OCI-LY7 (cell line): ENCODE measurements at regions not wholly inside any gene's neighbourhood (a gene's known extent, or its start where the extent isn't known, plus 50 kb on each side); places are given as distances from the start of the nearest gene placed in this dataset.

Experiments
- BruUV-seq: library from RNA; stranded (reverse); fragments of 400-500 nt; replicated peaks from 2 replicates; lab custom pipeline; 2021; lab: Mats Ljungman, UMichigan
- CTCF ChIA-PET: fragments of 300-600 bp; sonication (Branson Sonifier 250); formaldehyde crosslinking; loops from one replicate; lab custom pipeline; 2022; ENCODE audit warnings: antibody characterized with exemption; ENCODE audit not compliant: unreplicated experiment; lab: Charles Lee
- POLR2A ChIA-PET: fragments of 300-600 bp; sonication (Branson Sonifier 250); formaldehyde crosslinking; loops from one replicate; lab custom pipeline; 2022; ENCODE audit warnings: antibody characterized with exemption; lab: Charles Lee
- DNase-seq: peaks from one replicate; pipeline ENCODE4 v3.0.0-alpha.2; 2015; ENCODE audit warnings: low spot score
- H2AFZ ChIP-seq: fragments of 200-600 bp; sonication (generic), shearing (Covaris generic); 2 replicates; pipeline ENCODE4 v1.6.1; 2014; ENCODE audit warnings: mild to moderate bottlenecking, antibody characterized with exemption, low read length, moderate library complexity
- H3K27ac ChIP-seq: fragments of 200-600 bp; sonication (generic); 2 replicates; pipeline ENCODE4 v1.5.1; 2014; ENCODE audit warnings: mixed run types, low read depth, mild to moderate bottlenecking, moderate library complexity, low read length, inconsistent platforms; ENCODE audit not compliant: poor library complexity, severe bottlenecking
- H3K36me3 ChIP-seq: fragments of 200-600 bp; sonication (generic); 2 replicates; pipeline ENCODE4 v1.6.1; 2014; ENCODE audit warnings: mild to moderate bottlenecking, antibody characterized with exemption, low read length, moderate library complexity, mixed read lengths; ENCODE audit not compliant: insufficient read depth
- H3K4me1 ChIP-seq: fragments of 200-600 bp; sonication (generic); 2 replicates; pipeline ENCODE4 v1.5.1; 2014; ENCODE audit warnings: mild to moderate bottlenecking, low read length; ENCODE audit not compliant: insufficient read depth, poor library complexity, severe bottlenecking
- H3K4me2 ChIP-seq: fragments of 200-600 bp; sonication (generic); 2 replicates; pipeline ENCODE4 v1.6.1; 2014; ENCODE audit warnings: mild to moderate bottlenecking, low read length
- H3K4me3 ChIP-seq: fragments of 200-600 bp; sonication (generic); 2 replicates; pipeline ENCODE4 v1.5.1; 2014; ENCODE audit warnings: mild to moderate bottlenecking, low read depth, low read length; ENCODE audit not compliant: poor library complexity, severe bottlenecking
- H3K79me2 ChIP-seq: fragments of 200-600 bp; sonication (generic); 2 replicates; pipeline ENCODE4 v1.6.1; 2016; ENCODE audit warnings: low read depth, mild to moderate bottlenecking, low read length, moderate library complexity, mixed read lengths; ENCODE audit not compliant: insufficient read depth
- H3K9me2 ChIP-seq: fragments of 200-600 bp; sonication (generic); 2 replicates; pipeline ENCODE4 v1.6.1; 2016; ENCODE audit warnings: mild to moderate bottlenecking, low read length, mixed read lengths; ENCODE audit not compliant: insufficient read depth
- H3K9me3 ChIP-seq: fragments of 200-600 bp; sonication (generic); 2 replicates; pipeline ENCODE4 v1.6.1; 2014; ENCODE audit warnings: mild to moderate bottlenecking, mixed run types, low read length, mixed read lengths
- H4K20me1 ChIP-seq: fragments of 200-600 bp; sonication (generic); 2 replicates; pipeline ENCODE4 v1.6.1; 2014; ENCODE audit warnings: mild to moderate bottlenecking, antibody characterized with exemption, low read length, moderate library complexity, mixed read lengths; ENCODE audit not compliant: insufficient read depth
- CTCF ChIP-seq: fragments of 200-600 bp; sonication (generic); conservative IDR thresholded peaks from 2 replicates; pipeline ENCODE4 v1.5.1; 2014; ENCODE audit warnings: mild to moderate bottlenecking, antibody characterized with exemption, low read length, moderate library complexity, mixed read lengths
- EZH2phosphoT487 ChIP-seq: fragments of 200-600 bp; sonication (generic); IDR thresholded peaks from 2 replicates; pipeline ENCODE4 v1.6.1; 2018; ENCODE audit warnings: low read depth, borderline replicate concordance, mild to moderate bottlenecking, mixed run types, antibody characterized with exemption, low read length, moderate library complexity, mixed read lengths
- intact Hi-C: fragments of 100-400 bp; cut with micrococcal nuclease; formaldehyde crosslinking; loops from one replicate; pipeline ENCODE4 v1.10.0; 2022; ENCODE audit not compliant: unreplicated experiment

GRCh38 chr6:169019727-169020491, 233.7 kb downstream of the THBS2 start:
- intact Hi-C loops = no loop called here
- Histone ChIP-seq H3K9me2 (no peaks in the 10 kb centered on the region), H4K20me1 (no peaks in the 10 kb centered on the region), H3K27ac (no peak overlapping the region), H2AFZ (no peak overlapping the region), H3K4me3 (no peak overlapping the region), H3K36me3 (no peaks in the 10 kb centered on the region), H3K79me2 (no peaks in the 10 kb centered on the region), H3K4me2 (no peak overlapping the region), H3K9me3 (no peaks in the 10 kb centered on the region), H3K4me1 (no peaks in the 10 kb centered on the region)
- no peak for DNase-seq
- POLR2A ChIA-PET = interaction anchor here (0.5 kb wide), 1 partner anchor 17 kb away, joined by 3 read pairs; no protein-coding TSS in a partner anchor
- no TSS peak for BruUV-seq
- TF ChIP-seq EZH2phosphoT487 (no peak), CTCF (no peak)
- CTCF ChIA-PET = no interaction called here

GRCh38 chr6:169019111-169019510, 234.5 kb downstream of the THBS2 start:
- H3K4me3 ChIP-seq = no peak overlapping the region
- intact Hi-C loops = no loop called here
- ChIA-PET CTCF (no interaction called here), POLR2A (no interaction called here)
- no peak for DNase-seq
- no peaks in the 10 kb centered on the region for H3K4me1 ChIP-seq
- no peak overlapping the region for H3K4me2 ChIP-seq
- no peaks in the 10 kb centered on the region for H3K36me3 ChIP-seq
- no peak overlapping the region for H2AFZ ChIP-seq
- TF ChIP-seq CTCF (no peak), EZH2phosphoT487 (no peak)
- H3K79me2 ChIP-seq = no peaks in the 10 kb centered on the region
- H4K20me1 ChIP-seq = no peaks in the 10 kb centered on the region
- H3K9me2 ChIP-seq = no peaks in the 10 kb centered on the region
- H3K27ac ChIP-seq = no peak overlapping the region
- H3K9me3 ChIP-seq = no peaks in the 10 kb centered on the region
- BruUV-seq = no TSS peak

- no peaks in the 10 kb centered on the region for H3K9me3 ChIP-seq
Measured at GRCh38 chr6:169016758-169017157, 236.9 kb downstream of the THBS2 start.

More at GRCh38 chr6:169016758-169017157, 236.9 kb downstream of the THBS2 start:
- Histone ChIP-seq H4K20me1 (no peaks in the 10 kb centered on the region), H2AFZ (no peak overlapping the region), H3K79me2 (no peaks in the 10 kb centered on the region), H3K4me1 (no peaks in the 10 kb centered on the region), H3K27ac (no peak overlapping the region), H3K4me3 (no peak overlapping the region), H3K4me2 (no peak overlapping the region), H3K36me3 (no peaks in the 10 kb centered on the region), H3K9me2 (no peaks in the 10 kb centered on the region)
- ChIA-PET CTCF (no interaction called here), POLR2A (no interaction called here)
- intact Hi-C loops = no loop called here
- DNase-seq = no peak
- no TSS peak for BruUV-seq
- TF ChIP-seq EZH2phosphoT487 (no peak), CTCF (no peak)
